Ascending aorta (tissue), 2 donors: ENCODE measurements at regions not wholly inside any gene's neighbourhood (a gene's known extent, or its start where the extent isn't known, plus 50 kb on each side); places are given as distances from the start of the nearest gene placed in this dataset.

Source experiments
- DNase-seq, 2 donors: peaks; one replicate each; pipeline ENCODE4 v3.0.0-alpha.2; 2019; ENCODE audit warnings: low spot score in 2 of 2
- H3K27ac ChIP-seq, 2 donors: fragments of 200-600 bp; sonication (generic); one replicate each; pipeline ENCODE4 v1.5.1; 2016 to 2017; ENCODE audit warnings: mild to moderate bottlenecking in 1 of 2
- H3K27me3 ChIP-seq: fragments of 200-600 bp; sonication (generic); one replicate; pipeline ENCODE4 v1.5.1; 2017
- H3K36me3 ChIP-seq, 2 donors: fragments of 200-600 bp; sonication (generic); one replicate each; pipeline ENCODE4 v1.5.1; 2016
- H3K4me1 ChIP-seq, 2 donors: fragments of 200-600 bp; sonication (generic); one replicate each; pipeline ENCODE4 v1.5.1; 2016 to 2017; ENCODE audit warnings: mild to moderate bottlenecking in 1 of 2
- H3K4me3 ChIP-seq, 2 donors: fragments of 200-600 bp; sonication (generic); one replicate each; pipeline ENCODE4 v1.5.1; 2016 to 2017; ENCODE audit warnings: mild to moderate bottlenecking in 1 of 2
- H3K9me3 ChIP-seq, 2 donors: fragments of 200-600 bp; sonication (generic); one replicate each; pipeline ENCODE4 v1.5.1; 2016
- intact Hi-C: fragments of 100-400 bp; cut with DNase I; formaldehyde crosslinking; loops from one replicate; pipeline ENCODE4 v1.15.1; 2023
- TF ChIP-seq, protein P1 (sequence below), 3 experiments: fragments of 200-600 bp in 2 of 3; fragments of 450-650 bp in 1 of 3; sonication (generic) in 2 of 3; IDR thresholded peaks; one replicate each; pipeline ENCODE4 v1.5.1; 2016 to 2019; ENCODE audit warnings: antibody characterized with exemption in 3 of 3, mild to moderate bottlenecking in 1 of 3, moderate library complexity in 1 of 3

GRCh38 chr1:234861024-234861620, 251.1 kb upstream of the IRF2BP2 start:
- DNase-seq, result no peak
- TF ChIP-seq, protein P1, sequence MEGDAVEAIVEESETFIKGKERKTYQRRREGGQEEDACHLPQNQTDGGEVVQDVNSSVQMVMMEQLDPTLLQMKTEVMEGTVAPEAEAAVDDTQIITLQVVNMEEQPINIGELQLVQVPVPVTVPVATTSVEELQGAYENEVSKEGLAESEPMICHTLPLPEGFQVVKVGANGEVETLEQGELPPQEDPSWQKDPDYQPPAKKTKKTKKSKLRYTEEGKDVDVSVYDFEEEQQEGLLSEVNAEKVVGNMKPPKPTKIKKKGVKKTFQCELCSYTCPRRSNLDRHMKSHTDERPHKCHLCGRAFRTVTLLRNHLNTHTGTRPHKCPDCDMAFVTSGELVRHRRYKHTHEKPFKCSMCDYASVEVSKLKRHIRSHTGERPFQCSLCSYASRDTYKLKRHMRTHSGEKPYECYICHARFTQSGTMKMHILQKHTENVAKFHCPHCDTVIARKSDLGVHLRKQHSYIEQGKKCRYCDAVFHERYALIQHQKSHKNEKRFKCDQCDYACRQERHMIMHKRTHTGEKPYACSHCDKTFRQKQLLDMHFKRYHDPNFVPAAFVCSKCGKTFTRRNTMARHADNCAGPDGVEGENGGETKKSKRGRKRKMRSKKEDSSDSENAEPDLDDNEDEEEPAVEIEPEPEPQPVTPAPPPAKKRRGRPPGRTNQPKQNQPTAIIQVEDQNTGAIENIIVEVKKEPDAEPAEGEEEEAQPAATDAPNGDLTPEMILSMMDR (IDR thresholded peaks at IDR 0.05), result no peak
- Histone ChIP-seq H3K4me1 (peaks cover 0 to 23% of the 10 kb centered on the region in 2 donors), H3K9me3 (no peaks in the 10 kb centered on the region), H3K4me3 (no peak overlapping the region), H3K36me3 (no peaks in the 10 kb centered on the region), H3K27me3 (no peaks in the 10 kb centered on the region), H3K27ac (no peak overlapping the region)
- intact Hi-C loops, result loop anchor here (5.0 kb wide), 4 partner anchors 51 to 249 kb away; partner anchors contain the start of gene IRF2BP2

DNA sequence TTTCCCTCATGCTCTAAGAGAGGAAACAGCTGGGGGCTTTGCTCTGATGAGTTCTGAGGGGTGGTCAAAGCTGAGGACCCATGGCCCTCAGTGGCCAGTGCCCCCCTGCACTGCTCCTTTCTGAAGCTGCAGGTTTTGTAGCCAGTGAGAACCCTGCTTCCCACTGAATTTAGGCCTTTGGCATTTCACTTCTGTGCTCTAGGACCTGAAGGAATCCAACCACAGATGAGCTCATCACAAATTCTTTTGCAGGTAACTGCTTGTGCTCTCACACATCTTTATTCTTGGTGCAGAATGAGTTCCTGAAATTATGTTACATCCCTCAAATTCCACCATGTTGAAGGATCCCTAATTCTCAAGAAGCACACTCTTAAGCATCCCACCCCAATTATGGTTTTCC, 248.7 kb upstream of the IRF2BP2 start:
- DNase-seq, result no peak
- peaks cover 0 to 15% of the 10 kb centered on the region in 2 donors for H3K4me1 ChIP-seq
- H3K27me3 ChIP-seq, result no peaks in the 10 kb centered on the region
- intact Hi-C loops, result no loop called here
- TF ChIP-seq, protein P1 (IDR thresholded peaks at IDR 0.05), result no peak
- no peaks in the 10 kb centered on the region for H3K36me3 ChIP-seq
- no peak overlapping the region for H3K27ac ChIP-seq
- H3K9me3 ChIP-seq, result no peaks in the 10 kb centered on the region
- H3K4me3 ChIP-seq, result no peak overlapping the region

GRCh38 chr1:234856845-234857245, 246.9 kb upstream of the IRF2BP2 start:
- TF ChIP-seq, protein P1 (IDR thresholded peaks at IDR 0.05), result no peak
- no peak overlapping the region for H3K27ac ChIP-seq
- intact Hi-C loops, result no loop called here

GRCh38 chr1:234855851-234856250, 245.9 kb upstream of the IRF2BP2 start:
- no peaks in the 10 kb centered on the region for H3K36me3 ChIP-seq
- intact Hi-C loops, result no loop called here
- no peak overlapping the region for H3K27ac ChIP-seq
- no peaks in the 10 kb centered on the region for H3K27me3 ChIP-seq
- TF ChIP-seq, protein P1 (IDR thresholded peaks at IDR 0.05), result no peak
- peaks cover 0 to 4% of the 10 kb centered on the region in 2 donors for H3K4me1 ChIP-seq
- no peaks in the 10 kb centered on the region for H3K9me3 ChIP-seq
- DNase-seq, result no peak
- H3K4me3 ChIP-seq, result no peak overlapping the region

More at GRCh38 chr1:234856845-234857245, 246.9 kb upstream of the IRF2BP2 start:
- H3K36me3 ChIP-seq, result no peaks in the 10 kb centered on the region
- no peak overlapping the region for H3K4me3 ChIP-seq
- DNase-seq, result no peak
- H3K9me3 ChIP-seq, result no peaks in the 10 kb centered on the region
- H3K4me1 ChIP-seq, result peaks cover 0 to under 1% of the 10 kb centered on the region in 2 donors
- no peaks in the 10 kb centered on the region for H3K27me3 ChIP-seq

DNA sequence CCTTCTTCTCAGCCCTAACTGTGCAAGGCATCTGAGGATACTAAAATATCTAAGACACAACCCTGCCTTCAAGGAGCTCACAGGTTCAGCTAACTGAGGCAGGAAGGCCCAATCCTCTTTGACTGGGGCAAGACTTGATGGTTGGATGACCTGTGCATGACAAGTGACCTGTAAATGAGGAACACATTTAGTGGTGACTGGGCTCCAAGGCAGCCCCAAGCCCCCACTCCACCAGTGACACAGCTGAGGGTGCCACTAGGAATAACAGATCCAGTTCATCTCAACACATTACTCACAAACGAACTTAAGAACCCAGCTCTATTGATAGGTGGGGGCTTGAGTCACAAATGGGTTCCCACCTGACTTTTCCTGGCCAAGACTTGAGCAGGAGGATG, 244.7 kb upstream of the IRF2BP2 start:
- DNase-seq, result no peak
- TF ChIP-seq, protein P1 (IDR thresholded peaks at IDR 0.05), result no peak
- Histone ChIP-seq H3K27me3 (no peaks in the 10 kb centered on the region), H3K9me3 (no peaks in the 10 kb centered on the region), H3K36me3 (no peaks in the 10 kb centered on the region), H3K27ac (no peak overlapping the region), H3K4me1 (peaks cover 0 to 4% of the 10 kb centered on the region in 2 donors), H3K4me3 (no peak overlapping the region)
- intact Hi-C loops, result no loop called here
